ENCODE measurements at regions not wholly inside any gene's neighbourhood (a gene's known extent, or its start where the extent isn't known, plus 50 kb on each side); places are given as distances from the start of the nearest gene placed in this dataset.

DNA sequence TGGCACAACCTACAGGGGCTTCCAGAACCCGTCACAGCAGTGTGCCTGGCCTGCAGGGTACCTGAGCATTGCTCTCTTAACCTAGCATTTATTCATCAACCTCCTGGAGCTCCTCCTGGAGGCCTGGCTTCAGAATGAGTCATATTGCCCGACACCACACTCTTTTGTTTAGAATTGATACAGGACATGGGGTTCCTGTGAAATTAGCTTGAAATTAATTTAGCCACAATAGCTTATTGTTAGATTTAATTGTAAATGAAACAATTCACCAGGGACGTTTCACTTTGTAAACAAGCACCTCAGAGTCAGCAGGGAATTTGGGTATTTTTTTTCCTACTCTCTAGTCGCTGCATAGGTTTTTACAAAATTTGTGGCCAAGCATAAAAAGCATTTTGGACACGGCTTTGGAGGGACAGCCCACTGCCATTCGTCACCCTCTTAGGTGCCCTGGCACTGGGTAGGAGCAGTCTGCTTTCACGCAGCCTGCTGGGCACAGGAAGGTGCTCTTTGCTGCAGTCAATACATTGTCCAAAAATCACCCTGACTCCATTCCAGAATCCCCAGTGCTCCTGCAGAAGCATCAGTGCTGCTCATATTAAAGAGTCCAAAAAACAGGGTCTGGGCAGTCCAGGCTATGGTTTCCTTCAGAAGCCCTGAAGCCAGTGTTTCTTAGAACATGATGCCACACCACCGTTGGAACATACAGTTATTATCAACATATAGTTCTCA lies 60.8 kb upstream of the MEF2A start:
- Mint-ChIP-seq H3K36me3 (ENCODE audit: low read depth) (no peaks in the 10 kb centered on the region), H3K27ac (peak overlapping the region; percentile 71), H3K4me1 (peaks cover 44% of the 10 kb centered on the region), H3K9me3 (no peaks in the 10 kb centered on the region), H3K4me3 (peak overlapping the region; percentile 11), H3K27me3 (no peaks in the 10 kb centered on the region)
- DNase-seq, result peak; percentile 66
- intact Hi-C loops (cut with micrococcal nuclease), result loop anchor here (2.0 to 10.0 kb wide), 3 partner anchors 62 to 220 kb away; no protein-coding TSS in a partner anchor

DNA sequence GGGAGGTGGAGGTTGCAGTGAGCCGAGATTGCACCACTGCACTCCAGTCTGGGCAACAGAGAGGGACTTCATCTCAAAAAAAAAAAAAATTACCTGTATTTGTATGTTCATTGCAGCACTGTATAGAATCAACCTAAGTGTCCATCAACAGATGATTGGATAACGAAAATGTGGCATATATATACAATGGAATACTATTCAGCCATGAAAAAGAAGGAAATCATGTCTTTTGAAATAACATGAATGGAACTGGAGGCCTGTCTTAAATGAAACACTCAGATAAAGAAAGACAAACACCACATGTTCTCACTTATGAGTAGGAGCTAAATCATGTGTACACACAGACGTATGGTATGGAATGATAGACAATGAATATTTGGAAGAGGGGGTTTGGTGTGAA lies 59.4 kb upstream of the MEF2A start:
- H3K4me3 Mint-ChIP-seq, result no peak overlapping the region
- H3K4me1 Mint-ChIP-seq, result peaks cover 45% of the 10 kb centered on the region
- no peak for DNase-seq
- no peak overlapping the region for H3K27ac Mint-ChIP-seq
- H3K27me3 Mint-ChIP-seq, result no peaks in the 10 kb centered on the region
- H3K9me3 Mint-ChIP-seq, result no peaks in the 10 kb centered on the region
- intact Hi-C loops (cut with micrococcal nuclease), result loop anchor here (10.0 kb wide), 1 partner anchor 222 kb away; no protein-coding TSS in a partner anchor
- H3K36me3 Mint-ChIP-seq (ENCODE audit: low read depth), result no peaks in the 10 kb centered on the region

DNA sequence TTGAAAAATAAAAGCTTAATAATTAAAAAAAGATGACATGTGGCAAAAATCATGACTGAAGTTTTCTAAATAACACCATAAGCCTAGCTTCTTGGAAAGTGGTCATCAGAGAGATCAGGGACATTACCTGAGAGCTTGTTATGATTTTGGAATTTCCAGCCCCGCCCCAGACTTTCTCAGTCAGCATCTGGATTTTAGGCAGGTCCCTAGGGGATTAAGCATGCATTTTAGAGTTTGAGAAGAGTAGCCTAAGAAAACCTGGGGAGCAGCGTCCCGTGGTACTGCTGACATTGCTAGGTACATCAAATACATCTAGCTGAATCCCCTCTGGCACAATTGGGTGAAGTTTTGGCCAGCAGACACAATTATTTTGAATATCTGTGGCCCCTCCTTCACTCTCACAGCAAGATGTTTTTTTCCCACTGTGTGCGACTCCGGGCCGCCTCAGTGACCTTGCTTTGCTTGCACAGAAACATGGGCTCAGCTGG lies 58.7 kb upstream of the MEF2A start:
- Mint-ChIP-seq H3K27ac (no peak overlapping the region), H3K9me3 (no peaks in the 10 kb centered on the region), H3K4me3 (no peak overlapping the region), H3K4me1 (peaks cover 44% of the 10 kb centered on the region), H3K27me3 (no peaks in the 10 kb centered on the region), H3K36me3 (ENCODE audit: low read depth) (no peaks in the 10 kb centered on the region)
- DNase-seq, result no peak
- intact Hi-C loops (cut with micrococcal nuclease), result loop anchor here (10.0 kb wide), 1 partner anchor 222 kb away; no protein-coding TSS in a partner anchor

GRCh38 chr15:99507504-99508310 lies 58.1 kb upstream of the MEF2A start:
- Mint-ChIP-seq H3K4me1 (peaks cover 43% of the 10 kb centered on the region), H3K9me3 (no peaks in the 10 kb centered on the region), H3K36me3 (ENCODE audit: low read depth) (no peaks in the 10 kb centered on the region), H3K27ac (no peak overlapping the region), H3K27me3 (no peaks in the 10 kb centered on the region), H3K4me3 (no peak overlapping the region)
- DNase-seq, result peak; percentile 47
- intact Hi-C loops (cut with micrococcal nuclease), result loop anchor here (10.0 kb wide), 1 partner anchor 223 kb away; no protein-coding TSS in a partner anchor

DNA sequence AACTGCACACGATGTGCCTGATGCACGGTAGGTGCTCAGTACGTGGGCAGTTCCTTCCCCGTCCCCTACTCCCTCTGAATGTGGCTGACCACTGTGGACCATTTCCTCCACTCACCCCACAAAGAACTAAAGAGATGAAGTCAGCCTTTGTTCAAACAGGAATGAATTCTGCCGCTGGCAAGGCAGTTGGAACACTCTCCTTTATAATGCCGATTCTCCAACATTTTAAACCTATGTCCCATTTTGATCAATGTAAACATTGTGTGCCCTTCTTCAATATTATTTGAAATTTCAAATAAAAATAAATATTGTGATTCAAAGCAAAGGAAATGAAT lies 57.5 kb upstream of the MEF2A start:
- Mint-ChIP-seq H3K36me3 (ENCODE audit: low read depth) (no peaks in the 10 kb centered on the region), H3K27me3 (no peaks in the 10 kb centered on the region), H3K27ac (no peak overlapping the region), H3K9me3 (no peaks in the 10 kb centered on the region), H3K4me3 (no peak overlapping the region), H3K4me1 (peaks cover 38% of the 10 kb centered on the region)
- no peak for DNase-seq
- intact Hi-C loops (cut with micrococcal nuclease), result loop anchor here (10.0 kb wide), 1 partner anchor 223 kb away; no protein-coding TSS in a partner anchor

DNA sequence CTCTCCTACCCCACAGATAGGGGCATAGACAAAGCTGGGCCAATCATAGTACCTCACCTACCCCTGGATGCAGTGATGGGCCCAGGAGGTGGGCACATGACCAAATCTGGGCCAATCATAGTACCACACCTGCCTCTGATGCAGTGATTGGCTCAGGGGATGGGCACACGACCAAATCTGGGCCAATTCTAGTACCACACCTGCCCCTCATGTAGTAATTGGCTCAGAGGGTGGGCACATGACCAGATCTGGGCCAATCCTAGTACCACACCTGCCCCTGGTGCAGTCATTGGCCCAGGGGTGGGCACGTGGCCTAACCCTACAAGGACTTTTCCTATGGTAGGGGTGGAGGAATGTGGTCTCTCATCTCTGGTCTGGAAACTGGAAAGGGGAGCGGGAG lies 56.9 kb upstream of the MEF2A start:
- Mint-ChIP-seq H3K27ac (no peak overlapping the region), H3K27me3 (no peaks in the 10 kb centered on the region), H3K9me3 (no peaks in the 10 kb centered on the region), H3K36me3 (ENCODE audit: low read depth) (no peaks in the 10 kb centered on the region), H3K4me3 (no peak overlapping the region), H3K4me1 (peaks cover 32% of the 10 kb centered on the region)
- intact Hi-C loops (cut with micrococcal nuclease), result loop anchor here (10.0 kb wide), 1 partner anchor 224 kb away; no protein-coding TSS in a partner anchor
- peak; percentile 40 for DNase-seq

DNA sequence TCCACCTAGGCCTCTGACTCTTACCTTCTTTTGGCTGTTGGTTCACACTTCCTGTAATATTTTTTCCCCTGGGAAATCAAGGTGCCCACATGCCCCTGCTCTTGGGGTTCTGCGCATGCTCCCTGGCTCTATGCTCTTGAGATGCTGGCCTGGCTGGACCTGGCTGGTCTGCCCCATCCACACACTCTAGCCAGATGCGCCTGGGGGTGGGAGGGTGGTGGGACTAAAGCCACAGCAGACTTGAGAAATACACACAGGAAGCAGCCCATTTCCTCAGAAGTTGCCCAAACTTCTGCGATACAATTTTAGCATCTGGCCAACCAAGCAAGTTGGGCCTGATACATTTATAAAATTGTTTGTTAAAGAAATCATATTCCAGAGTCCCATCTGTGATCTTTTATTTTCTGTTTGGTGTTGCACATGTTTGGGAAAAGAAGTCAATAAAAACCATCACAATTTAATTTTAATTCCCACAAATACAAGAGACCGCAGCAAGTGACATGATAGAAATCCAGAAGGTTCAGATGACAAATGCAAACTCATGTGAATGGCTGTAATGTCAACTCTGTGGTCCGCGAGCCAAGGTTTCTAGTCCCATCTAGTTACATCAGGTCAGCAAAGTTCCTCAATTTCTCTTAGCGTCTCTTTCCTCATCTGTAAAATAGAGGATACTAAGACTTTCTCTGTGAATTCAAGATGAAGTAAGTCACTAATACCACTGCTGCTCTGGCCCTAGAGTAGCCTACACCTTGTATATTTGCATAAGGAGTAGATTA lies 55.9 kb upstream of the MEF2A start:
- H3K4me1 Mint-ChIP-seq, result peaks cover 27% of the 10 kb centered on the region
- no peak overlapping the region for H3K4me3 Mint-ChIP-seq
- no peaks in the 10 kb centered on the region for H3K36me3 Mint-ChIP-seq (ENCODE audit: low read depth)
- intact Hi-C loops (cut with micrococcal nuclease), result loop anchor here (10.0 kb wide), 1 partner anchor 225 kb away; no protein-coding TSS in a partner anchor
- no peaks in the 10 kb centered on the region for H3K9me3 Mint-ChIP-seq
- no peak overlapping the region for H3K27ac Mint-ChIP-seq
- H3K27me3 Mint-ChIP-seq, result no peaks in the 10 kb centered on the region
- DNase-seq, result no peak

DNA sequence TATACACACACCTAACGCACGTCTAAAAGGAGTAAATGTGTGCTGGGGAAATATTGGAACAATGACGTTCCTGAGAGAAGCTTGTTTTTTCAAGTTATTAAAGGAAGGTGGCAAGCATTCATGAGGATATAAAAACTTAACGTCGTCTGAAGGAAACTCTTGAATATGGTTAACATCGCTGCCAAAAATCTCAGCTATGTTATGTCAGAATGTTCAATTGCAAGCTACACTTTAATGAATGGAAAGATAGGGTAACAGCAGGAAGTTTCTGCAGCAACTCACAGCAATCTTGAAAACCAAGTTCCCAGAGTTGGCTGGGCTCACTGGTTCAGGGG lies 54.3 kb upstream of the MEF2A start:
- no peak for DNase-seq
- Mint-ChIP-seq H3K9me3 (no peaks in the 10 kb centered on the region), H3K27me3 (no peaks in the 10 kb centered on the region), H3K27ac (no peak overlapping the region), H3K4me1 (peaks cover 24% of the 10 kb centered on the region), H3K36me3 (ENCODE audit: low read depth) (no peaks in the 10 kb centered on the region), H3K4me3 (no peak overlapping the region)
- intact Hi-C loops (cut with micrococcal nuclease), result no loop called here

- Mint-ChIP-seq H3K27ac (no peak overlapping the region), H3K9me3 (no peaks in the 10 kb centered on the region)
Observed at GRCh38 chr15:99511866-99512661, 53.7 kb upstream of the MEF2A start.

GRCh38 chr15:99514306-99514705 lies 51.5 kb upstream of the MEF2A start:
- Mint-ChIP-seq H3K9me3 (no peaks in the 10 kb centered on the region), H3K4me3 (no peak overlapping the region), H3K27ac (peak overlapping the region; percentile 38)

More at GRCh38 chr15:99511866-99512661, 53.7 kb upstream of the MEF2A start:
- H3K27me3 Mint-ChIP-seq, result no peaks in the 10 kb centered on the region
- no peak overlapping the region for H3K4me3 Mint-ChIP-seq
- peaks cover 24% of the 10 kb centered on the region for H3K4me1 Mint-ChIP-seq
- DNase-seq, result peak; percentile 52
- no peaks in the 10 kb centered on the region for H3K36me3 Mint-ChIP-seq (ENCODE audit: low read depth)
- intact Hi-C loops (cut with micrococcal nuclease), result no loop called here

More at GRCh38 chr15:99514306-99514705, 51.5 kb upstream of the MEF2A start:
- Mint-ChIP-seq H3K27me3 (no peaks in the 10 kb centered on the region), H3K4me1 (peaks cover 20% of the 10 kb centered on the region), H3K36me3 (ENCODE audit: low read depth) (no peaks in the 10 kb centered on the region)
- intact Hi-C loops (cut with micrococcal nuclease), result no loop called here
- no peak for DNase-seq
